Endothelial cell of umbilical vein (primary cell): ENCODE measurements at regions not wholly inside any gene's neighbourhood (a gene's known extent, or its start where the extent isn't known, plus 50 kb on each side); places are given as distances from the start of the nearest gene placed in this dataset.

Experiments
- BruUV-seq: library from RNA; stranded (reverse); fragments of 400-500 nt; replicated peaks from 2 replicates; lab custom pipeline; 2021; lab: Mats Ljungman, UMichigan
- CTCF ChIA-PET: fragments of 300-600, 350-600 bp; sonication (Branson Sonifier 250); formaldehyde crosslinking; loops from one replicate; lab custom pipeline; 2021; ENCODE audit warnings: antibody characterized with exemption, inconsistent platforms; lab: Charles Lee
- POLR2A ChIA-PET: fragments of 300-600, 350-600 bp; sonication (Branson Sonifier 250); formaldehyde crosslinking; loops from one replicate; lab custom pipeline; 2021; ENCODE audit warnings: antibody characterized with exemption, inconsistent platforms; lab: Charles Lee
- DNase-seq: peaks from one replicate; pipeline ENCODE4 v3.0.0-alpha.2; 2011; ENCODE audit warnings: low read depth, low spot score
- FAIRE-seq: peaks from 2 replicates; lab custom pipeline; 2011; peaks lifted over from hg19 to GRCh38; lab: Jason Lieb, UNC
- H2AFZ ChIP-seq: 2 replicates; pipeline ENCODE4 v1.6.0; 2012; ENCODE audit warnings: low read depth, low read length, control low read depth, inconsistent platforms
- H3K27ac ChIP-seq: 2 replicates; pipeline ENCODE4 v1.5.1; 2011; ENCODE audit warnings: low read depth, mild to moderate bottlenecking, control low read depth, low read length, moderate library complexity; ENCODE audit not compliant: insufficient read depth
- H3K27me3 ChIP-seq, 2 experiments: 2 replicates each; pipeline versions ENCODE4 v1.6.0 to v1.6.1; 2011; ENCODE audit warnings: low read length in 2 of 2, mixed read lengths in 1 of 2; ENCODE audit not compliant: control insufficient read depth in 2 of 2, insufficient read depth in 2 of 2
- H3K36me3 ChIP-seq, 2 experiments: 2 replicates in 1 of 2; 3 replicates in 1 of 2; pipeline ENCODE4 v1.5.1; 2011; ENCODE audit warnings: low read length in 2 of 2, mild to moderate bottlenecking in 1 of 2, moderate library complexity in 1 of 2; ENCODE audit not compliant: control insufficient read depth in 2 of 2, insufficient read depth in 2 of 2; ENCODE audit errors: extremely low read depth in 1 of 2
- H3K4me1 ChIP-seq: 3 replicates; pipeline ENCODE4 v1.5.1; 2011; ENCODE audit warnings: mild to moderate bottlenecking, low read length; ENCODE audit not compliant: control insufficient read depth, insufficient read depth; ENCODE audit errors: extremely low read depth
- H3K4me2 ChIP-seq: 2 replicates; pipeline ENCODE4 v1.6.1; 2011; ENCODE audit warnings: low read length, control low read depth, mixed read lengths; ENCODE audit not compliant: insufficient read depth
- H3K4me3 ChIP-seq, 3 experiments: fragments of 200-600 bp in 1 of 3; sonication (generic), shearing (Covaris generic) in 1 of 3; replicated peaks in 1 of 3; 2 replicates each; pipeline ENCODE4 v1.5.1; 2011 to 2016; ENCODE audit warnings: control low read depth in 3 of 3, low read length in 3 of 3, mild to moderate bottlenecking in 2 of 3, inconsistent platforms in 1 of 3, low read depth in 1 of 3, moderate library complexity in 1 of 3; ENCODE audit not compliant: insufficient read depth in 1 of 3
- H3K79me2 ChIP-seq: 2 replicates; pipeline ENCODE4 v1.6.0; 2012; ENCODE audit warnings: low read length, inconsistent platforms; ENCODE audit not compliant: control insufficient read depth, insufficient read depth
- H3K9ac ChIP-seq: replicated peaks from 2 replicates; pipeline ENCODE3; 2011; ENCODE audit warnings: low read length, control low read depth; ENCODE audit not compliant: insufficient read depth; ENCODE audit errors: extremely low read depth
- H3K9me1 ChIP-seq: replicated peaks from 3 replicates; pipeline ENCODE4 v1.6.0; 2011; ENCODE audit warnings: mild to moderate bottlenecking, low read length; ENCODE audit not compliant: control insufficient read depth, insufficient read depth; ENCODE audit errors: extremely low read depth
- H3K9me3 ChIP-seq: replicated peaks from 2 replicates; pipeline ENCODE4 v1.5.1; 2012; ENCODE audit warnings: low read length, inconsistent platforms; ENCODE audit not compliant: control insufficient read depth, insufficient read depth
- H4K20me1 ChIP-seq: replicated peaks from 2 replicates; pipeline ENCODE3; 2011; ENCODE audit warnings: mild to moderate bottlenecking, low read length; ENCODE audit not compliant: control insufficient read depth, insufficient read depth; ENCODE audit errors: extremely low read depth
- CTCF ChIP-seq, 2 donors: IDR thresholded peaks; 1 replicate in 1 of 2; 2 replicates in 1 of 2; pipeline ENCODE4 v1.5.1; 2011; ENCODE audit warnings: low read length in 2 of 2, mild to moderate bottlenecking in 2 of 2, moderate library complexity in 2 of 2, control low read depth in 1 of 2, inconsistent platforms in 1 of 2, low read depth in 1 of 2; ENCODE audit not compliant: insufficient read depth in 1 of 2; ENCODE audit errors: extremely low read depth in 1 of 2
- EZH2 ChIP-seq: IDR thresholded peaks from 2 replicates; pipeline ENCODE4 v1.6.1; 2012; ENCODE audit warnings: borderline replicate concordance, low read depth, mild to moderate bottlenecking, moderate library complexity, low read length, inconsistent platforms; ENCODE audit not compliant: severe bottlenecking
- FOS ChIP-seq: IDR thresholded peaks from 2 replicates; pipeline ENCODE4 v1.6.1; 2011; ENCODE audit warnings: mild to moderate bottlenecking, low read length, moderate library complexity, borderline replicate concordance; ENCODE audit not compliant: insufficient read depth
- GATA2 ChIP-seq: IDR thresholded peaks from 2 replicates; pipeline ENCODE4 v1.7.0; 2011; ENCODE audit warnings: low read depth, mild to moderate bottlenecking, moderate library complexity, mixed read lengths, low read length; ENCODE audit not compliant: insufficient read length, insufficient read depth
- JUN ChIP-seq: IDR thresholded peaks from 2 replicates; pipeline ENCODE4 v1.6.1; 2011; ENCODE audit warnings: borderline replicate concordance, low read depth; ENCODE audit not compliant: insufficient read length, insufficient read depth
- MAX ChIP-seq: IDR thresholded peaks from 2 replicates; pipeline ENCODE4 v1.6.1; 2011; ENCODE audit not compliant: insufficient read depth, insufficient read length
- MYC ChIP-seq: IDR thresholded peaks from one replicate; pipeline ENCODE4 v1.6.1; 2011; ENCODE audit warnings: mild to moderate bottlenecking, low read depth, low read length
- POLR2A ChIP-seq: IDR thresholded peaks from 2 replicates; pipeline ENCODE4 v1.6.1; 2012; ENCODE audit warnings: low read depth, mild to moderate bottlenecking, control low read depth, low read length
- POLR2AphosphoS5 ChIP-seq: IDR thresholded peaks from 2 replicates; pipeline ENCODE4 v1.6.1; 2012; ENCODE audit warnings: low read depth, mild to moderate bottlenecking, control low read depth, low read length, moderate library complexity; ENCODE audit not compliant: insufficient read depth
- dilution Hi-C: fragments of 300-500 bp; cut with MboI; formaldehyde crosslinking; loops from one replicate; pipeline ENCODE4 v1.15.0; 2019; ENCODE audit warnings: low sequenced_read_pairs; ENCODE audit not compliant: extremely low pct_ligation_motif_present
- intact Hi-C: fragments of 100-400 bp; cut with micrococcal nuclease; formaldehyde crosslinking; loops from one replicate; pipeline ENCODE4 v1.10.0; 2022

DNA sequence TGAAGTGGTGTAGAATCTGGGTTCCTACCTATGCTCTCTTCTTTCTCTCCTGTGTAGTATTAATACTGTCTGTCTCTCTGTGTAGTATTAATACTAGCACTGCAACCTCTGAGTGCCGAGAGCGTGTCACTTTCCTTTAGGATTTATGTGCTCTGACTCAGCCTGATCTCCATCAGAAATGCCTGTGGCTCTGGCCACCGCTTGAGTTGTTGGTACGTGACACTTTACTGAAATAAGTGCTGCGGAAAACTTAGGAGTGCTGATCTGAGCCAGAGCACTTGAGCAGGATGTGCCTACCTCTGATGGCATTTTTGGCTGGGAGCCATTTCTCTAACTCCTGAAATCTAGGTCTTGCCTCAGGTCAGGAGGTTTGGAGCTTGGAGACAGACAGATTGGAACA is 807.4 kb downstream of the SQOR start:
- no TSS peak for BruUV-seq
- H3K27me3 ChIP-seq, result no peaks in the 10 kb centered on the region
- no peak for FAIRE-seq
- no peaks in the 10 kb centered on the region for H3K36me3 ChIP-seq
- H3K9ac ChIP-seq, result no peak overlapping the region
- H3K9me1 ChIP-seq, result no peaks in the 10 kb centered on the region
- intact Hi-C loops (no loop called here), dilution Hi-C loops (no loop called here)
- no peak overlapping the region for H3K4me2 ChIP-seq
- CTCF ChIA-PET, result no interaction called here
- H3K4me1 ChIP-seq, result no peaks in the 10 kb centered on the region
- H2AFZ ChIP-seq, result no peak overlapping the region
- POLR2A ChIA-PET, result no interaction called here
- no peak for DNase-seq
- H3K9me3 ChIP-seq, result no peaks in the 10 kb centered on the region
- no peak for TF ChIP-seq CTCF (IDR thresholded peaks at IDR 0.05; ENCODE audit: extremely low read depth in 1 of 2, insufficient read depth in 1 of 2, low read depth in 1 of 2, low read length in 2 of 2)
- no peak for TF ChIP-seq MAX
- no peak for TF ChIP-seq POLR2A
- TF ChIP-seq FOS, result no peak
- no peak for TF ChIP-seq JUN
- no peak for TF ChIP-seq MYC
- TF ChIP-seq POLR2AphosphoS5, result no peak
- no peak for TF ChIP-seq GATA2
- TF ChIP-seq EZH2, result no peak
- H3K4me3 ChIP-seq, result no peak overlapping the region
- H3K79me2 ChIP-seq, result no peaks in the 10 kb centered on the region
- no peaks in the 10 kb centered on the region for H4K20me1 ChIP-seq
- H3K27ac ChIP-seq, result no peak overlapping the region
